ENCODE measurements at regions not wholly inside any gene's neighbourhood (a gene's known extent, or its start where the extent isn't known, plus 50 kb on each side); places are given as distances from the start of the nearest gene placed in this dataset.

- no peak overlapping the region for H2BK20ac ChIP-seq (ENCODE audit: low read length)
- H4K8ac ChIP-seq (ENCODE audit: extremely low read depth, insufficient read depth, low read length), result no peak overlapping the region
- H3K9me3 ChIP-seq (ENCODE audit: insufficient read depth in 2 of 2, low read depth in 1 of 2, low read length in 1 of 2), result no peaks in the 10 kb centered on the region
- no peak overlapping the region for H3K14ac ChIP-seq (ENCODE audit: insufficient read length)
- POLR2A ChIA-PET (ENCODE audit: partially characterized antibody), result interaction anchor here (0.9 to 1.3 kb wide), 2 partner anchors 14 to 313 kb away, joined by 3 read pairs; no protein-coding TSS in a partner anchor
- no peaks in the 10 kb centered on the region for H4K20me1 ChIP-seq (replicated peaks in 1 of 2; ENCODE audit: control insufficient read depth in 1 of 2, insufficient read depth in 2 of 2, low read length in 2 of 2)
- no peak overlapping the region for H2AK5ac ChIP-seq (ENCODE audit: low read depth, low read length)
- H4K5ac ChIP-seq (ENCODE audit: insufficient read length, low read depth, low read length), result no peak overlapping the region
- DNase-seq (ENCODE audit: low read depth in 1 of 2, low spot score in 2 of 2), result peak in 1 of 2 experiments; percentile 48
- H3K27me3 ChIP-seq (replicated peaks in 1 of 4; ENCODE audit: control insufficient read depth in 3 of 4, extremely low read depth in 1 of 4, insufficient read depth in 3 of 4, low read length in 3 of 4), result peaks cover 0 to 9% (median 5%) of the 10 kb centered on the region in 4 experiments; a peak in 3 of 7 replicates
- H4K91ac ChIP-seq (replicated peaks; ENCODE audit: insufficient read length, low read length), result no peak overlapping the region
- H2BK120ac ChIP-seq (replicated peaks; ENCODE audit: low read depth, low read length), result no peak overlapping the region
- no peak overlapping the region for H3K56ac ChIP-seq (replicated peaks; ENCODE audit: insufficient read length, low read depth, low read length)
- no peak overlapping the region for H3K27ac ChIP-seq (ENCODE audit: low read depth, low read length)
- H3K23ac ChIP-seq (ENCODE audit: insufficient read length), result no peak overlapping the region
- H3K9ac ChIP-seq (replicated peaks in 1 of 4; ENCODE audit: extremely low read depth in 1 of 4, low read depth in 3 of 4, low read length in 3 of 4), result no peak overlapping the region
- H2BK15ac ChIP-seq (ENCODE audit: low read length), result 0 out of 2 replicates have a peak overlapping the region, but pooled peaks have one; percentile 72
- no peak overlapping the region for H2AFZ ChIP-seq (ENCODE audit: low read length)
- no peaks in the 10 kb centered on the region for H3K79me1 ChIP-seq (ENCODE audit: low read depth, low read length)
- H3K36me3 ChIP-seq (ENCODE audit: control insufficient read depth in 2 of 4, insufficient read depth in 4 of 4, low read length in 3 of 4), result no peaks in the 10 kb centered on the region
- peak overlapping the region; percentile 70 for H3K4ac ChIP-seq (replicated peaks; ENCODE audit: insufficient read length, low read depth, low read length)
- CTCF ChIA-PET (ENCODE audit: partially characterized antibody), result interaction anchor here (0.7 to 3.6 kb wide), 26 partner anchors 13 to 442 kb away, joined by 3 to 21 read pairs (median 5); no protein-coding TSS in a partner anchor
- no peaks in the 10 kb centered on the region for H3K23me2 ChIP-seq (ENCODE audit: low read depth, low read length)
- WGBS, 2 experiments (ENCODE audit: extremely low coverage in 1 of 2, insufficient coverage in 1 of 2, insufficient read length in 1 of 2, insufficient replicate concordance in 2 of 2, low coverage in 1 of 2, low lambda C conversion rate in 2 of 2, missing lambda C conversion rate in 1 of 2), result 28% methylated on average over 3 of the region's 3 CpGs; no CpG with 5 or more reads in 1 of the 2 experiments
- H3K4me3 ChIP-seq (ENCODE audit: extremely low read depth in 1 of 4, insufficient read depth in 2 of 4, low read depth in 3 of 4, low read length in 4 of 4), result no peak overlapping the region
- H3K4me2 ChIP-seq (ENCODE audit: insufficient read depth in 1 of 2, low read depth in 2 of 2, low read length in 2 of 2), result no peak overlapping the region
- no peak for FAIRE-seq
- no peak overlapping the region for H3K18ac ChIP-seq (ENCODE audit: extremely low read depth, low read length)
- H2BK12ac ChIP-seq (ENCODE audit: low read depth, low read length), result no peak overlapping the region
- H2BK5ac ChIP-seq (ENCODE audit: low read depth, low read length), result no peak overlapping the region
- TF ChIP-seq E2F6 (IDR thresholded peaks at IDR 0.05) (peak; percentile 58; the same call in 1 of the 2 replicates), HDAC2 (IDR thresholded peaks at IDR 0.05; ENCODE audit: borderline replicate concordance in 1 of 2, low read depth in 2 of 2, low read length in 2 of 2) (0 out of 4 replicates have a peak, but pooled peaks of 1 of the 2 experiments have one; percentile 54), KDM1A (IDR thresholded peaks at IDR 0.05; ENCODE audit: borderline replicate concordance, low read length) (0 out of 2 replicates have a peak, but pooled peaks have one; percentile 12), TEAD4 (IDR thresholded peaks at IDR 0.05; ENCODE audit: low read depth, low read length) (peak; percentile 44; the same call in 1 of the 2 replicates), SAP30 (IDR thresholded peaks at IDR 0.05; ENCODE audit: insufficient read depth, insufficient replicate concordance, low read length) (no peak), CTCF (IDR thresholded peaks at IDR 0.05; ENCODE audit: control extremely low read depth in 1 of 3, insufficient read depth in 1 of 3, low read depth in 1 of 3, low read length in 3 of 3) (no peak), SRF (IDR thresholded peaks at IDR 0.05; ENCODE audit: low read depth, low read length) (peak; percentile 72), MAX (IDR thresholded peaks at IDR 0.05) (peak; percentile 85), POLR2A (IDR thresholded peaks at IDR 0.05; ENCODE audit: control extremely low read depth in 1 of 2, low read depth in 2 of 2, low read length in 2 of 2) (no peak)
- no peaks in the 10 kb centered on the region for H3K79me2 ChIP-seq (ENCODE audit: control insufficient read depth in 1 of 2, insufficient read depth in 2 of 2, low read length in 2 of 2)
- peaks cover 0 to 13% (median 5%) of the 10 kb centered on the region in 4 experiments; a peak in 3 of 7 replicates for H3K4me1 ChIP-seq (replicated peaks in 1 of 4; ENCODE audit: control insufficient read depth in 3 of 4, insufficient read depth in 4 of 4, low read length in 3 of 4)
Measured at GRCh38 chr2:126970583-126970982, 71.9 kb downstream of the TEX51 start.

Data from H1 (cell line).